Nephron progenitor cell (in vitro differentiated cells): ENCODE measurements at regions not wholly inside any gene's neighbourhood (a gene's known extent, or its start where the extent isn't known, plus 50 kb on each side); places are given as distances from the start of the nearest gene placed in this dataset.

Experiments
- DNase-seq: peaks from one replicate; pipeline ENCODE4 v3.0.0; 2021
- H3K27ac Mint-ChIP-seq: 2 replicates; pipeline ENCODE4 v1.8.0; 2021; ENCODE audit warnings: mild to moderate bottlenecking, moderate library complexity, mixed read lengths
- H3K27me3 Mint-ChIP-seq: 2 replicates; pipeline ENCODE4 v1.8.0; 2021; ENCODE audit warnings: mild to moderate bottlenecking, low read depth, mixed read lengths; ENCODE audit not compliant: poor library complexity
- H3K36me3 Mint-ChIP-seq: 2 replicates; pipeline ENCODE4 v1.8.0; 2021; ENCODE audit warnings: low read depth, mixed read lengths
- H3K4me1 Mint-ChIP-seq: 2 replicates; pipeline ENCODE4 v1.8.0; 2021; ENCODE audit warnings: mixed read lengths
- H3K4me3 Mint-ChIP-seq: 2 replicates; pipeline ENCODE4 v1.8.0; 2021; ENCODE audit warnings: mild to moderate bottlenecking, moderate library complexity, mixed read lengths
- H3K9me3 Mint-ChIP-seq: 2 replicates; pipeline ENCODE4 v1.8.0; 2021; ENCODE audit warnings: mild to moderate bottlenecking, moderate library complexity, mixed read lengths
- TF ChIP-seq, protein P1 (sequence below): fragments of 200-600 bp; sonication (generic); IDR thresholded peaks from 2 replicates; pipeline ENCODE4 v1.5.0; 2021; ENCODE audit warnings: antibody characterized with exemption

DNA sequence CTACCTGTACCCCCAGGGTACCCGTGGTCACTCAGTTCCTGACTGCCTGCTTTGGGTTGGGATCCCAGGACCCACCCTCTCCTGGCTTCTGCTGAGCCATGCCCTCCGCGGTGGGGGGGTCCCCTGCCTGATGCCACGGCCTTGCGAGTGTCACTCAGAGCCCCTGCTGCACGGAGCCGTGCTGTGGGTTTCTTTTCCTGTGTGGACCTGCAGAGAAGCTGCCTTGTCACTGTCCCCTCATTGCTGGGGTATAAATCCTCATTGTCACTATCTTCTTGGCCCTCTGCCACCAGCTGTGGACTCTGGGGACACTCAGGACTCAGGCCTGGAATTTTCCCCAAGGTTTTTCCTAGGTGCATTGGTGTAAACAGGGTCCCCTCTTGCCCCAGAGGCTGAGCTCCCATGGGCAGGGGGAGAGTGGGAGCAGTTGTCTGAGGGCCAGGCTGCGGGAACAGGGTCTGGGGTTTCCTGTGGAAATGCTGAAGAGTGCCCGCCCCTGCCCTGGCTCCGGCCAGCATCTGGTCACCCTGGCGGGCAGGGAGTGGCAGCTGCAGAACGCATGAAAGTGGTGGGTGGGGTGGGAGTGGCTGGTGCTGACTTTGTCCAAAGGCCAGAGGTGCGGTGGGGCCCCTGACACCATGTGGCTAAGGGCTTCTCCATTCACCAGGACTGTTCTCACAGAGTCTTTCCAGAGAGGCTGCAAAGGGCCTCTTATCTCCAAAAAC is 191.7 kb downstream of the GOLGA6L6 start:
- H3K9me3 Mint-ChIP-seq: no peaks in the 10 kb centered on the region
- no peak overlapping the region for H3K27ac Mint-ChIP-seq
- H3K4me3 Mint-ChIP-seq: no peak overlapping the region
- peaks cover 18% of the 10 kb centered on the region for H3K36me3 Mint-ChIP-seq
- no peak for DNase-seq
- no peaks in the 10 kb centered on the region for H3K4me1 Mint-ChIP-seq
- peaks cover 2% of the 10 kb centered on the region for H3K27me3 Mint-ChIP-seq
- TF ChIP-seq, protein P1, sequence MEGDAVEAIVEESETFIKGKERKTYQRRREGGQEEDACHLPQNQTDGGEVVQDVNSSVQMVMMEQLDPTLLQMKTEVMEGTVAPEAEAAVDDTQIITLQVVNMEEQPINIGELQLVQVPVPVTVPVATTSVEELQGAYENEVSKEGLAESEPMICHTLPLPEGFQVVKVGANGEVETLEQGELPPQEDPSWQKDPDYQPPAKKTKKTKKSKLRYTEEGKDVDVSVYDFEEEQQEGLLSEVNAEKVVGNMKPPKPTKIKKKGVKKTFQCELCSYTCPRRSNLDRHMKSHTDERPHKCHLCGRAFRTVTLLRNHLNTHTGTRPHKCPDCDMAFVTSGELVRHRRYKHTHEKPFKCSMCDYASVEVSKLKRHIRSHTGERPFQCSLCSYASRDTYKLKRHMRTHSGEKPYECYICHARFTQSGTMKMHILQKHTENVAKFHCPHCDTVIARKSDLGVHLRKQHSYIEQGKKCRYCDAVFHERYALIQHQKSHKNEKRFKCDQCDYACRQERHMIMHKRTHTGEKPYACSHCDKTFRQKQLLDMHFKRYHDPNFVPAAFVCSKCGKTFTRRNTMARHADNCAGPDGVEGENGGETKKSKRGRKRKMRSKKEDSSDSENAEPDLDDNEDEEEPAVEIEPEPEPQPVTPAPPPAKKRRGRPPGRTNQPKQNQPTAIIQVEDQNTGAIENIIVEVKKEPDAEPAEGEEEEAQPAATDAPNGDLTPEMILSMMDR: no peak

DNA sequence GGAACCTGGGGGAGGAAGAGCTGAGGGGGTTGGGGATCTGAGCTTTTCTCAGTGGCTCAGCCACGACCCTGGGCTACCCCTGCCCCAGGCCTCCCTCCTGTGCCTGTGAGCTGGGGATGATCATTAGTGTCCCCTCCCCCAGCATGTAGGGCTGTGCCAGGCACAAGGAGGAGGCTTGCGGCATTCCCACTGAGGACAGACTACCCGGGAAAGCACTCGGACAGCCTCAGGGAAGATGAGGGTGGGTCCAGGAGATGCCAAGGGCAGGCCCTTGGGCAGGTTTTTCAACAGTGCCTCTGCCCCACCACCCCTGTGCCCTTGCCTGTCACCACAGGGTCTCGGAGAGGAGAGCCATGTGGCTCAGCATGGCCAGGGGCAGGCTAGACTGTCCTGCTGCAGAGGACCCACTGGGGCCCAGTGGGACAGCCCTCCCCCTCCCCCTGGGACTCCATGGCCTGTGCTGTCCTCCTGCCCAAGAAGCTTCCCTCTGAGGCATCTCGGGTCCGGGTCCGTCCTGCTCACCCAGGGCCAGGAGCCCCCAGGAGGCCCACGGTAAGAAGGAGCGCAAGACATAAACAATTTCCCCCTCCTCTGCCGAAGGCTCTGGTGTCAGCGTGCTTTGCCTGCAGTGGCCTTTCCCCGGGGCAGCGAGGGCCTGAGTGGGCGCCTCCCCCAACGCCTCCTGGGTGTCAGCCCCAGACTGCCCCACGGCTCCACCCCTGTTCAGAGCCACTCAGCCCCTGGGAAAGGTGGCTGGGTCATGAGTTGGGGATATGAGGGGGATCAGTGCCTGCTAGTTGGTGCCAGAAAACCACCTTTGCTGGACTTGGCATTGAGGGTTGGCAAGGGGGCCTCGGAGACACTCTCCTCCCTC is 192.5 kb downstream of the GOLGA6L6 start:
- H3K4me1 Mint-ChIP-seq: no peaks in the 10 kb centered on the region
- peaks cover 2% of the 10 kb centered on the region for H3K27me3 Mint-ChIP-seq
- no peak overlapping the region for H3K27ac Mint-ChIP-seq
- H3K9me3 Mint-ChIP-seq: no peaks in the 10 kb centered on the region
- no peak overlapping the region for H3K4me3 Mint-ChIP-seq
- TF ChIP-seq, protein P1: no peak
- DNase-seq: no peak
- peaks cover 18% of the 10 kb centered on the region for H3K36me3 Mint-ChIP-seq

GRCh38 chr15:20348291-20348899 is 193.2 kb downstream of the GOLGA6L6 start:
- no peaks in the 10 kb centered on the region for H3K4me1 Mint-ChIP-seq
- no peak overlapping the region for H3K27ac Mint-ChIP-seq
- H3K4me3 Mint-ChIP-seq: no peak overlapping the region
- H3K9me3 Mint-ChIP-seq: no peaks in the 10 kb centered on the region
- peaks cover 2% of the 10 kb centered on the region for H3K27me3 Mint-ChIP-seq
- TF ChIP-seq, protein P1: no peak
- H3K36me3 Mint-ChIP-seq: peaks cover 18% of the 10 kb centered on the region
- no peak for DNase-seq

- no peak for DNase-seq
- H3K4me3 Mint-ChIP-seq: no peak overlapping the region
- TF ChIP-seq, protein P1: no peak
- H3K9me3 Mint-ChIP-seq: no peaks in the 10 kb centered on the region
- peaks cover 11% of the 10 kb centered on the region for H3K36me3 Mint-ChIP-seq
- H3K4me1 Mint-ChIP-seq: no peaks in the 10 kb centered on the region
- peaks cover 2% of the 10 kb centered on the region for H3K27me3 Mint-ChIP-seq
- no peak overlapping the region for H3K27ac Mint-ChIP-seq
Measured at GRCh38 chr15:20346082-20346805, 195.4 kb downstream of the GOLGA6L6 start.

DNA sequence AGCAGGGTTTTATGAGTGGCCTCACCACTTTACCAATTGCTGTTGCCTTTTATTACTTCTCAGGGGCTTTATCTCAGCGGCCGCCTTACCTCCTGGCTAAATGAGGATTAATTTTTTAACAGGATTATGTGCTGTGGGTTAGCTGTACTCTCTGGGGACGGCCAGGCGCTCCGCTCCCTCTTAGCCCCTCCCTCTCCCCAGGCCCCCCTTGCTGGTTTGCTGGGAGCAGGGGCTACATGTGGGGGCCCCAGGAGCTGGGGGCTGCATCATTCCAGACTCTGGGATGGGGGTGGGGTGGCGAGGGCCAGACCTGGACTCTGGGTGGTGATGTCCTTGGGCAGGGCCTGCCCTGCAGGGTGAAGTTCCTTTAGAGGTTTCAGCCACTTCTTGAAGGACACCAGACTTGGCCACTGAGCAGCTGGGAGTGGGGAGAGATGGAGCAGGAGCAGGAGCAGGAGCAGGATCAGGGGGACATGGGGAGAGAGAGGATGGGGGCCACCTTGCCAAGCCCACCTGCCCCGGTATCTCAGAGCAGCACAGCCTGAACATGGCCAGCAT is 196.1 kb downstream of the GOLGA6L6 start:
- no peak for DNase-seq
- peaks cover 4% of the 10 kb centered on the region for H3K36me3 Mint-ChIP-seq
- TF ChIP-seq, protein P1: no peak

More for the DNA sequence above, 196.1 kb downstream of the GOLGA6L6 start:
- Mint-ChIP-seq H3K4me1 (no peaks in the 10 kb centered on the region), H3K9me3 (no peaks in the 10 kb centered on the region), H3K4me3 (no peak overlapping the region), H3K27me3 (peaks cover under 1% of the 10 kb centered on the region), H3K27ac (no peak overlapping the region)
